ENCODE measurements at regions not wholly inside any gene's neighbourhood (a gene's known extent, or its start where the extent isn't known, plus 50 kb on each side); places are given as distances from the start of the nearest gene placed in this dataset.

GRCh38 chr2:181330286-181330685 is 126.9 kb upstream of the ITGA4 start:
- TF ChIP-seq RFX5 (IDR thresholded peaks at IDR 0.05; ENCODE audit: low read depth, low read length) (no peak), MAZ (IDR thresholded peaks at IDR 0.05; ENCODE audit: borderline replicate concordance, low read depth, low read length) (no peak), RCOR1 (IDR thresholded peaks at IDR 0.05; ENCODE audit: insufficient replicate concordance, low read length) (no peak)
- H3K14ac ChIP-seq (replicated peaks; ENCODE audit: low read depth, low read length): no peak overlapping the region
- DNase-seq (no peak), ATAC-seq (ENCODE audit: low read depth) (no peak)
- peaks cover 1% of the 10 kb centered on the region; the same call in 1 of the 2 replicates for H3K27me3 ChIP-seq (ENCODE audit: control insufficient read depth, insufficient read depth, low read length)
- intact Hi-C loops (cut with micrococcal nuclease): no loop called here
- H3K9me3 ChIP-seq (ENCODE audit: control insufficient read depth, insufficient read depth, low read length): no peaks in the 10 kb centered on the region
- H2AK9ac ChIP-seq (replicated peaks; ENCODE audit: low read depth, low read length, poor library complexity): no peak overlapping the region
- no peak overlapping the region for H2BK15ac ChIP-seq (ENCODE audit: low read depth, low read length)
- no peaks in the 10 kb centered on the region for H3K79me1 ChIP-seq (ENCODE audit: low read depth in 1 of 2, low read length in 2 of 2)
- no peak overlapping the region for H2AFZ ChIP-seq (replicated peaks; ENCODE audit: low read length, poor library complexity)
- no peaks in the 10 kb centered on the region for H3K9me1 ChIP-seq (ENCODE audit: insufficient read depth, low read length)
- no peak overlapping the region for H3K4ac ChIP-seq (ENCODE audit: low read depth, low read length)
- in situ Hi-C loops (cut with MboI; ENCODE audit: low sequenced_read_pairs): no loop called here
- no peak overlapping the region for H4K91ac ChIP-seq (ENCODE audit: insufficient read depth, low read depth, low read length)
- no peak overlapping the region for H2AK5ac ChIP-seq (ENCODE audit: low read depth, low read length)
- no TSS peak for BruUV-seq (replicated peaks)
- no peaks in the 10 kb centered on the region for H3K36me3 ChIP-seq (ENCODE audit: control insufficient read depth, insufficient read depth, low read length)
- no peak overlapping the region for H3K18ac ChIP-seq (ENCODE audit: low read depth, low read length)
- H3K4me1 ChIP-seq (ENCODE audit: control insufficient read depth, insufficient read depth, low read length): no peaks in the 10 kb centered on the region
- H3K9ac ChIP-seq (ENCODE audit: low read depth, low read length): no peak overlapping the region
- no peak overlapping the region for H2BK20ac ChIP-seq (ENCODE audit: low read depth, low read length)
- WGBS, 2 experiments (ENCODE audit: extremely low coverage in 2 of 2, insufficient read length in 1 of 2): no CpG with 5 or more reads among the region's 1 CpG
- no peak overlapping the region for H3K27ac ChIP-seq (ENCODE audit: insufficient read depth, low read length)
- ChIA-PET POLR2A (ENCODE audit: unreplicated experiment) (no interaction called here), CTCF (no interaction called here)
- no peak overlapping the region for H2BK120ac ChIP-seq (ENCODE audit: low read depth, low read length)
- no peak overlapping the region for H2BK5ac ChIP-seq (ENCODE audit: low read depth, low read length, poor library complexity, severe bottlenecking)
- no peaks in the 10 kb centered on the region for H4K20me1 ChIP-seq (ENCODE audit: insufficient read depth, low read length)
- no peak overlapping the region for H3K4me2 ChIP-seq (ENCODE audit: low read depth, low read length)
- no peak overlapping the region for H4K8ac ChIP-seq (ENCODE audit: low read depth in 2 of 2, low read length in 2 of 2)
- H3K23ac ChIP-seq (ENCODE audit: low read depth, low read length): no peak overlapping the region
- no peak overlapping the region for H3K56ac ChIP-seq (ENCODE audit: extremely low read depth, insufficient read depth, low read length)
- dilution Hi-C loops (cut with HindIII; ENCODE audit: low sequenced_read_pairs, unreplicated experiment): no loop called here
- no peak overlapping the region for H4K5ac ChIP-seq (ENCODE audit: low read depth, low read length)
- H3K4me3 ChIP-seq (ENCODE audit: insufficient read depth, low read depth, low read length): no peak overlapping the region
